ENCODE measurements at regions not wholly inside any gene's neighbourhood (a gene's known extent, or its start where the extent isn't known, plus 50 kb on each side); places are given as distances from the start of the nearest gene placed in this dataset.

GRCh38 chr5:174320051-174320450 lies 274.5 kb downstream of the NSG2 start:
- Histone ChIP-seq H3K36me3 (ENCODE audit: control insufficient read depth in 3 of 3, insufficient read depth in 3 of 3, low read length in 3 of 3) (no peaks in the 10 kb centered on the region), H3K27ac (ENCODE audit: low read depth, low read length) (no peak overlapping the region), H3K27me3 (ENCODE audit: control insufficient read depth in 3 of 3, insufficient read depth in 3 of 3, low read length in 3 of 3) (peaks cover 15 to 28% (median 16%) of the 10 kb centered on the region in 3 donors), H3K4me3 (ENCODE audit: low read length in 3 of 3) (no peak overlapping the region), H3K9ac (ENCODE audit: low read depth in 1 of 3, low read length in 3 of 3) (no peak overlapping the region), H3K4me1 (ENCODE audit: control insufficient read depth in 3 of 3, insufficient read depth in 3 of 3, low read length in 3 of 3) (no peaks in the 10 kb centered on the region), H3K9me3 (ENCODE audit: control insufficient read depth in 3 of 3, low read length in 3 of 3) (no peaks in the 10 kb centered on the region)

- H3K27ac ChIP-seq (ENCODE audit: low read depth, low read length): no peak overlapping the region
These were observed 278.4 kb downstream of the NSG2 start for GRCh38 chr5:174323878-174324281.

GRCh38 chr5:174324680-174325079 lies 279.2 kb downstream of the NSG2 start:
- peaks cover 17 to 30% (median 29%) of the 10 kb centered on the region in 3 donors for H3K27me3 ChIP-seq (ENCODE audit: control insufficient read depth in 3 of 3, insufficient read depth in 3 of 3, low read length in 3 of 3)
- H3K36me3 ChIP-seq (ENCODE audit: control insufficient read depth in 3 of 3, insufficient read depth in 3 of 3, low read length in 3 of 3): no peaks in the 10 kb centered on the region
- H3K9ac ChIP-seq (ENCODE audit: low read depth in 1 of 3, low read length in 3 of 3): no peak overlapping the region
- H3K9me3 ChIP-seq (ENCODE audit: control insufficient read depth in 3 of 3, low read length in 3 of 3): no peaks in the 10 kb centered on the region
- H3K4me3 ChIP-seq (ENCODE audit: low read length in 3 of 3): no peak overlapping the region
- H3K27ac ChIP-seq (ENCODE audit: low read depth, low read length): no peak overlapping the region
- peaks cover 0 to 3% (median 2%) of the 10 kb centered on the region in 3 donors for H3K4me1 ChIP-seq (ENCODE audit: control insufficient read depth in 3 of 3, insufficient read depth in 3 of 3, low read length in 3 of 3)

More at GRCh38 chr5:174323878-174324281, 278.4 kb downstream of the NSG2 start:
- Histone ChIP-seq H3K36me3 (ENCODE audit: control insufficient read depth in 3 of 3, insufficient read depth in 3 of 3, low read length in 3 of 3) (no peaks in the 10 kb centered on the region), H3K4me3 (ENCODE audit: low read length in 3 of 3) (no peak overlapping the region), H3K27me3 (ENCODE audit: control insufficient read depth in 3 of 3, insufficient read depth in 3 of 3, low read length in 3 of 3) (peaks cover 17 to 27% (median 27%) of the 10 kb centered on the region in 3 donors), H3K9me3 (ENCODE audit: control insufficient read depth in 3 of 3, low read length in 3 of 3) (no peaks in the 10 kb centered on the region), H3K4me1 (ENCODE audit: control insufficient read depth in 3 of 3, insufficient read depth in 3 of 3, low read length in 3 of 3) (peaks cover 0 to 2% (median 0%) of the 10 kb centered on the region in 3 donors), H3K9ac (ENCODE audit: low read depth in 1 of 3, low read length in 3 of 3) (no peak overlapping the region)

DNA sequence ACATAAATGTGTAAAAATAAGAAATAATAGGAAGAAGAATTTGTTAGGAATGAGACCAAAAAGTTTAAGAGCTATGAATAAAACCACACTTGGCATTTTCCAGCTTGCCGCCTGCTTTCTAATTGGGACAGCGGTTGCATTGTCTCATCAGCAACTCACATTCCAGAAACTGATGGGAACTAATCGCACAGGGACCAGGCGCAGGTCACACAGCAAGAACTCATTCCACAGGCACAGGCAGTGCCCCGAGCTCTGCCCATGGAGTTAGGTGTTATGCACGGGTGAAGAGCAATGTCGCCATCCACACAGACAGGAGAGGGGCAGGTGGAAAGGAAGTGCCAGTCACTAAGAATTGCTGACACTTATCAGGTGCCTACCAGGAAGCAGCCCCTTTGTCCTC lies 279.9 kb downstream of the NSG2 start:
- peaks cover 0 to 3% (median 2%) of the 10 kb centered on the region in 3 donors for H3K4me1 ChIP-seq (ENCODE audit: control insufficient read depth in 3 of 3, insufficient read depth in 3 of 3, low read length in 3 of 3)
- H3K9ac ChIP-seq (ENCODE audit: low read depth in 1 of 3, low read length in 3 of 3): no peak overlapping the region
- H3K27ac ChIP-seq (ENCODE audit: low read depth, low read length): no peak overlapping the region
- H3K36me3 ChIP-seq (ENCODE audit: control insufficient read depth in 3 of 3, insufficient read depth in 3 of 3, low read length in 3 of 3): no peaks in the 10 kb centered on the region
- no peak overlapping the region for H3K4me3 ChIP-seq (ENCODE audit: low read length in 3 of 3)
- H3K9me3 ChIP-seq (ENCODE audit: control insufficient read depth in 3 of 3, low read length in 3 of 3): no peaks in the 10 kb centered on the region
- peaks cover 14 to 30% (median 27%) of the 10 kb centered on the region in 3 donors for H3K27me3 ChIP-seq (ENCODE audit: control insufficient read depth in 3 of 3, insufficient read depth in 3 of 3, low read length in 3 of 3)

DNA sequence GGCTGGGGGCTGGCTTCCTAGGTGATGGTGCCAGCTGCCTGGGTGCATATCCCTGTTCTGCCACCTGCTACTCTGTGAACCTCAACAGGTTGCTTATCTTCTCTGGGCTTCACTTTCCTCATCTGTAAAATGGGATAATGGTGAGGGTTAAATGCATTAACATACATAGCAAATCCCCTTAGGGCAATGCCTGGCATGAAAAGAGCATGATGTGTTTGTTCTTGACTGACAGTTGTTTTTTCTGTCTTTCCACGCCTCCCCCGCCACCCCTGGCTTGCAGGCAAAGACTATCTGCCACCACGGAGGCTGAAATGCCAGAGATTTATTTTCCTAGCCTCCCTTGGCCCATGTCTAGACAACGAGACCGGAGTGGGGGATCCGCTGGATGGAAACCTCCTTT lies 280.5 kb downstream of the NSG2 start:
- Histone ChIP-seq H3K27ac (ENCODE audit: low read depth, low read length) (no peak overlapping the region), H3K9ac (ENCODE audit: low read depth in 1 of 3, low read length in 3 of 3) (no peak overlapping the region), H3K9me3 (ENCODE audit: control insufficient read depth in 3 of 3, low read length in 3 of 3) (no peaks in the 10 kb centered on the region), H3K4me1 (ENCODE audit: control insufficient read depth in 3 of 3, insufficient read depth in 3 of 3, low read length in 3 of 3) (peaks cover 0 to 3% (median 2%) of the 10 kb centered on the region in 3 donors), H3K27me3 (ENCODE audit: control insufficient read depth in 3 of 3, insufficient read depth in 3 of 3, low read length in 3 of 3) (peaks cover 14 to 30% (median 27%) of the 10 kb centered on the region in 3 donors), H3K4me3 (ENCODE audit: low read length in 3 of 3) (no peak overlapping the region), H3K36me3 (ENCODE audit: control insufficient read depth in 3 of 3, insufficient read depth in 3 of 3, low read length in 3 of 3) (no peaks in the 10 kb centered on the region)

- Histone ChIP-seq H3K27me3 (ENCODE audit: control insufficient read depth in 3 of 3, insufficient read depth in 3 of 3, low read length in 3 of 3) (peaks cover 12 to 29% (median 27%) of the 10 kb centered on the region in 3 donors), H3K9ac (ENCODE audit: low read depth in 1 of 3, low read length in 3 of 3) (no peak overlapping the region), H3K36me3 (ENCODE audit: control insufficient read depth in 3 of 3, insufficient read depth in 3 of 3, low read length in 3 of 3) (no peaks in the 10 kb centered on the region), H3K4me3 (ENCODE audit: low read length in 3 of 3) (no peak overlapping the region), H3K4me1 (ENCODE audit: control insufficient read depth in 3 of 3, insufficient read depth in 3 of 3, low read length in 3 of 3) (peaks cover 0 to 3% (median 2%) of the 10 kb centered on the region in 3 donors), H3K9me3 (ENCODE audit: control insufficient read depth in 3 of 3, low read length in 3 of 3) (no peaks in the 10 kb centered on the region), H3K27ac (ENCODE audit: low read depth, low read length) (no peak overlapping the region)
These were observed 280.9 kb downstream of the NSG2 start for GRCh38 chr5:174326372-174326771.

- Histone ChIP-seq H3K27me3 (ENCODE audit: control insufficient read depth in 3 of 3, insufficient read depth in 3 of 3, low read length in 3 of 3) (peaks cover 6 to 21% (median 19%) of the 10 kb centered on the region in 3 donors), H3K9me3 (ENCODE audit: control insufficient read depth in 3 of 3, low read length in 3 of 3) (no peaks in the 10 kb centered on the region), H3K27ac (ENCODE audit: low read depth, low read length) (no peak overlapping the region), H3K4me1 (ENCODE audit: control insufficient read depth in 3 of 3, insufficient read depth in 3 of 3, low read length in 3 of 3) (peaks cover 0 to 3% (median 2%) of the 10 kb centered on the region in 3 donors), H3K4me3 (ENCODE audit: low read length in 3 of 3) (no peak overlapping the region), H3K36me3 (ENCODE audit: control insufficient read depth in 3 of 3, insufficient read depth in 3 of 3, low read length in 3 of 3) (no peaks in the 10 kb centered on the region), H3K9ac (ENCODE audit: low read depth in 1 of 3, low read length in 3 of 3) (no peak overlapping the region)
These were observed 281.9 kb downstream of the NSG2 start for GRCh38 chr5:174327317-174327864.

DNA sequence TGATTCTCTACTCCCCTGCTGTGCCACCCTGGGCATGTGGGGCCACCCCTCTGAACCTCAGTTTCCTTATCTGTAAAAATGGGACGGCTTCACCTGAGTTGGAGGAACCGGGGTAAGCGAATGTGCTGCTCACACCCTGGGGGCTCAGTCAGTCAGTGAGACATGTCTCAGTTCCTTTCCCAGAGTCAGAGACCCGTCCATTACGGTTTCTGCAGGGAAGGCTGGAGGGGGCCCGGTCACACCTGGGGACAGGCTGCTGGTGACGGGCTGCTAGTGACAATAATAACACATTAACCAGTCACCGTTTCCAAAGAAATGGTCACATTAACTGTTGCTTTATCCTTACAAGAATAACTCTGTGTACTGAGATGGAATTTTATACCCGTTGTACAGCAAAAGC lies 282.4 kb downstream of the NSG2 start:
- no peak overlapping the region for H3K4me3 ChIP-seq (ENCODE audit: low read length in 3 of 3)
- H3K4me1 ChIP-seq (ENCODE audit: control insufficient read depth in 3 of 3, insufficient read depth in 3 of 3, low read length in 3 of 3): peaks cover 0 to 3% (median 2%) of the 10 kb centered on the region in 3 donors
- H3K9me3 ChIP-seq (ENCODE audit: control insufficient read depth in 3 of 3, low read length in 3 of 3): no peaks in the 10 kb centered on the region
- peaks cover 6 to 19% (median 17%) of the 10 kb centered on the region in 3 donors for H3K27me3 ChIP-seq (ENCODE audit: control insufficient read depth in 3 of 3, insufficient read depth in 3 of 3, low read length in 3 of 3)
- H3K36me3 ChIP-seq (ENCODE audit: control insufficient read depth in 3 of 3, insufficient read depth in 3 of 3, low read length in 3 of 3): no peaks in the 10 kb centered on the region
- no peak overlapping the region for H3K27ac ChIP-seq (ENCODE audit: low read depth, low read length)
- H3K9ac ChIP-seq (ENCODE audit: low read depth in 1 of 3, low read length in 3 of 3): no peak overlapping the region

DNA sequence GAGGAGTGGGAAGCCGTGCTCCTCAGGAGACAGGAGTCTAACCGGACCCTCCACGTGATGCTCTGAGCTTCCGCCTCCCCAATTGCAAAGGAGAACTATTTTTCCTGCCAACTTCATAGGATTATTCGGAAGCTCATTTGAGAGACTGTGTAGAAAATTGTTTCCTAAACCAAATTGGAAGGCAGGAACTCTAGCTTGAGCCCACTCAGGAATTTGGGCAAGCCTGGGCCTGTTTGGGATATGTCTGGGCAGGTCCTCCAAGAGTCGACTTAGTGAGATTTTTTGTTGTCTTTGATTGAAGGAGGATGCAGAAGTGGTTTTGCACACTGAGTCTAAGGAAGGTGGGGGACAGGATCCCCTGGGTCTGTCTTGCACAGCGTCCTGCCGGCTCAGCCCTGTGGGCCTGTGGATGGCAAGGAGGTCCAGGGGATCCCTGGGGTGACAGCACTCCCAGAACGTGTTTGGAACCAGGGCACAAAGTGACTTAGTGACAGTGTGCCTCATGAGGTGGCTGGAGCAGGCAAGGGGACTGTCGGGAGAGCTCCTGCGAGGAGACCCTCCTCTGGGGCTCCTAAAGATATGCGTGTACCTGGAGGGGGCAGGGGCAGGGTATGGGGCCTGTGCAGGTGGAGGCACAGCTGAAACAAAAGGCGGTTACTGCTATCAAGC lies 283.3 kb downstream of the NSG2 start:
- no peaks in the 10 kb centered on the region for H3K9me3 ChIP-seq (ENCODE audit: control insufficient read depth in 3 of 3, low read length in 3 of 3)
- H3K4me3 ChIP-seq (ENCODE audit: low read length in 3 of 3): no peak overlapping the region
- H3K4me1 ChIP-seq (ENCODE audit: control insufficient read depth in 3 of 3, insufficient read depth in 3 of 3, low read length in 3 of 3): peaks cover 0 to 3% (median 2%) of the 10 kb centered on the region in 3 donors
- H3K27ac ChIP-seq (ENCODE audit: low read depth, low read length): no peak overlapping the region
- peaks cover 6 to 18% (median 15%) of the 10 kb centered on the region in 3 donors for H3K27me3 ChIP-seq (ENCODE audit: control insufficient read depth in 3 of 3, insufficient read depth in 3 of 3, low read length in 3 of 3)
- no peak overlapping the region for H3K9ac ChIP-seq (ENCODE audit: low read depth in 1 of 3, low read length in 3 of 3)
- no peaks in the 10 kb centered on the region for H3K36me3 ChIP-seq (ENCODE audit: control insufficient read depth in 3 of 3, insufficient read depth in 3 of 3, low read length in 3 of 3)

- Histone ChIP-seq H3K4me1 (ENCODE audit: control insufficient read depth in 3 of 3, insufficient read depth in 3 of 3, low read length in 3 of 3) (peaks cover 0 to 3% (median 2%) of the 10 kb centered on the region in 3 donors), H3K9me3 (ENCODE audit: control insufficient read depth in 3 of 3, low read length in 3 of 3) (no peaks in the 10 kb centered on the region), H3K27me3 (ENCODE audit: control insufficient read depth in 3 of 3, insufficient read depth in 3 of 3, low read length in 3 of 3) (peaks cover 2 to 14% (median 9%) of the 10 kb centered on the region in 3 donors), H3K9ac (ENCODE audit: low read depth in 1 of 3, low read length in 3 of 3) (no peak overlapping the region), H3K36me3 (ENCODE audit: control insufficient read depth in 3 of 3, insufficient read depth in 3 of 3, low read length in 3 of 3) (no peaks in the 10 kb centered on the region), H3K27ac (ENCODE audit: low read depth, low read length) (no peak overlapping the region), H3K4me3 (ENCODE audit: low read length in 3 of 3) (no peak overlapping the region)
These were observed 284.2 kb downstream of the NSG2 start for GRCh38 chr5:174329738-174330137.
